ENCODE measurements at regions not wholly inside any gene's neighbourhood (a gene's known extent, or its start where the extent isn't known, plus 50 kb on each side); places are given as distances from the start of the nearest gene placed in this dataset.
"Not testable (repeated sequence)": the region's sequence is repeated elsewhere in the genome, so short reads cannot be mapped to it uniquely, and the experiment has no call there.

DNA sequence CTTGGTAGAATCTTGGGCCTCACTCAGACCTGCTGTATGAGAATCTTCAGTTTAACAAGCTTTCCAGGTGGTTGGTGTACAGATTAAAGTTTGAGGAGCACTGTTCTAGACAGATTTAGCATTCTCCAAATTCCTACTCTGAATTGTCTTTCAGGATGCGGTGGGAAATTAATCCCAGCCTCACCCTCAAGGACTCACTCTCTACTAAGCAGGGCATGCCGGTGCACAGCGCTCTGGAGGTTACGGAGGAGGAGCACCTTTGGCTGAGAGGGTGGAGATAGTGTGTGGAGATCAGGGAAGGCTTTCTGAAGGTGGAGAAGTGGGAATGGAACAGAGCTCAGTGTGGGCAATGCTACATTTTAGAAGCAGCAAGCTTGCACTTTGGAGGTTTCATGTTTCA is 359.2 kb downstream of the LRATD1 start:
- ATAC-seq (no peak), DNase-seq (no peak)
- TF ChIP-seq, protein P1, sequence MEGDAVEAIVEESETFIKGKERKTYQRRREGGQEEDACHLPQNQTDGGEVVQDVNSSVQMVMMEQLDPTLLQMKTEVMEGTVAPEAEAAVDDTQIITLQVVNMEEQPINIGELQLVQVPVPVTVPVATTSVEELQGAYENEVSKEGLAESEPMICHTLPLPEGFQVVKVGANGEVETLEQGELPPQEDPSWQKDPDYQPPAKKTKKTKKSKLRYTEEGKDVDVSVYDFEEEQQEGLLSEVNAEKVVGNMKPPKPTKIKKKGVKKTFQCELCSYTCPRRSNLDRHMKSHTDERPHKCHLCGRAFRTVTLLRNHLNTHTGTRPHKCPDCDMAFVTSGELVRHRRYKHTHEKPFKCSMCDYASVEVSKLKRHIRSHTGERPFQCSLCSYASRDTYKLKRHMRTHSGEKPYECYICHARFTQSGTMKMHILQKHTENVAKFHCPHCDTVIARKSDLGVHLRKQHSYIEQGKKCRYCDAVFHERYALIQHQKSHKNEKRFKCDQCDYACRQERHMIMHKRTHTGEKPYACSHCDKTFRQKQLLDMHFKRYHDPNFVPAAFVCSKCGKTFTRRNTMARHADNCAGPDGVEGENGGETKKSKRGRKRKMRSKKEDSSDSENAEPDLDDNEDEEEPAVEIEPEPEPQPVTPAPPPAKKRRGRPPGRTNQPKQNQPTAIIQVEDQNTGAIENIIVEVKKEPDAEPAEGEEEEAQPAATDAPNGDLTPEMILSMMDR (IDR thresholded peaks at IDR 0.05): no peak
- no peaks in the 10 kb centered on the region for H3K36me3 ChIP-seq (ENCODE audit: low read depth)
- H3K9me3 ChIP-seq: no peaks in the 10 kb centered on the region
- no peaks in the 10 kb centered on the region for H3K4me1 ChIP-seq (ENCODE audit: low read depth)
- intact Hi-C loops (cut with DNase I, micrococcal nuclease): no loop called here
- H3K4me3 ChIP-seq: no peak overlapping the region

DNA sequence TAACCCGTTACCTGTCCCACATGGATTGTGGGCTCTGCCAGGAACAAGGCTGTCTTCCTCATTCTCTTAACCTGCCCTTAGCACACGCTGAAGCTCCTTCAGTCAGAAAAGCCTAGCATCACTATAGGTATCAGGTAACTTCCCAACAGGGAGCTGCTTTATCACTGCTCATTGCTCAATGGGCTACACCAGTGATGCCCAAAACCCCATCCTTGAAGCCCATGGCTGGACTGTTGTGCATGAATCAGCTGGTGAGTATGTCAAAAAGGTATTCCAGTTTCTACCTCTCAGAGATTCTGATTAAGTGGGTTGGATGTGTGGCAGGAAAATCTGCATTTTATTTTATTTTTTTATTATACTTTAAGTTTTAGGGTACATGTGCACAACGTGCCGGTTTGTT is 362.2 kb downstream of the LRATD1 start:
- ATAC-seq: no peak
- TF ChIP-seq, protein P1 (IDR thresholded peaks at IDR 0.05): no peak
- intact Hi-C loops (cut with DNase I, micrococcal nuclease): no loop called here
- H3K9me3 ChIP-seq: no peaks in the 10 kb centered on the region
- H3K4me3 ChIP-seq: no peak overlapping the region
- H3K4me1 ChIP-seq (ENCODE audit: low read depth): no peaks in the 10 kb centered on the region
- H3K36me3 ChIP-seq (ENCODE audit: low read depth): no peaks in the 10 kb centered on the region
- no peak for DNase-seq

DNA sequence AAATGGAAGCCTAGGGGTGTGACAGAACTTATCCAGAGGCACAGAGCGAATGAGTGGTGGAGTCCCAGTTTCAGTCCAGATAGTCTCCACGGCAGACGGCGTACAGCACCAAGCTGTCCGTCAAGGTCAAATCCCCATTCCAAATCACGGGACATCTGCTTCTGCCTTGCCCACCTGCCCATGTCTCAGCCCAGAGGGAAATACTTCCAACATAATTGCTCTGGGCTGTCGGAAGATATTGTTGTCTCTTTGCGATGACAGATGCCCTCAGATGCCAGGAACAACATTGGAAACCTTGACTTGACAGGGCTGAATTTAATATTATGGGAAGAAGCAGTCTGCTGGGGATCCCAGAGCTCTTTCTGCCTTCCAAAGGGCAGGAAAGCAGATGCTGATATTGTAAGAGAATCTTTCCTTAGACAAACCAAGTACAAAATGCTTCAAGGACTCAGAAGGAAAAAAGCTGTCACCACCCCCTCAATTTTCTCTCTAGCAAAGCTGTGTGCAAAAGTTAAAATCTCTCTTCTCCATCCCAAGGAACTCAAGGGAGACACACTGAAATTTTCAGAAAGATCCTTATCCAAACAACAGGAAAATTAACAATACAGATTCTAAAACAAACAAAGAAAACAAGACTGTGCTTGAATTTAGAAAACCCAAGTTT is 364.0 kb downstream of the LRATD1 start:
- no peaks in the 10 kb centered on the region for H3K4me1 ChIP-seq (ENCODE audit: low read depth)
- no peaks in the 10 kb centered on the region for H3K9me3 ChIP-seq
- ATAC-seq (no peak), DNase-seq (no peak)
- intact Hi-C loops (cut with DNase I, micrococcal nuclease): no loop called here
- H3K4me3 ChIP-seq: no peak overlapping the region
- TF ChIP-seq, protein P1 (IDR thresholded peaks at IDR 0.05): no peak
- no peaks in the 10 kb centered on the region for H3K36me3 ChIP-seq (ENCODE audit: low read depth)

DNA sequence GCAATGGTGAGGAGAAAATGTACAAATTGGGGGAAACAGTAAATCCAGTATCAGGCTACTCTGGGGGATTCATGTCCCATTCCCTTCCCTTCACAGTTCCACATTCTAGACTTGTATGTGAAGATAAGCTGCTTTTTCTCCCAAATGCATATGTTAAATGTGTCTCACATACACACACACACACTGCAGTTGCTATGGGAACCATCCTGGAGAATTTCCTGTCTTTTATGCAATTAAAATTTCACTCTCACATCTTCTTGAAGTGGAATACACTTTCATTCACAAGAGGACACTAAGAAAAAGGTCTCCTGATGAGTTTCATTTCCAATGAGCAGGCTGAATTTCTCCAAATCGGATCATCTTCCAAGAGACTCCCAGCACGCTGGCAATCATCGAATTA is 366.0 kb downstream of the LRATD1 start:
- no peaks in the 10 kb centered on the region for H3K36me3 ChIP-seq (ENCODE audit: low read depth)
- intact Hi-C loops (cut with DNase I, micrococcal nuclease): no loop called here
- no peaks in the 10 kb centered on the region for H3K4me1 ChIP-seq (ENCODE audit: low read depth)
- no peak overlapping the region for H3K4me3 ChIP-seq
- DNase-seq (no peak), ATAC-seq (no peak)
- no peaks in the 10 kb centered on the region for H3K9me3 ChIP-seq
- TF ChIP-seq, protein P1 (IDR thresholded peaks at IDR 0.05): no peak

DNA sequence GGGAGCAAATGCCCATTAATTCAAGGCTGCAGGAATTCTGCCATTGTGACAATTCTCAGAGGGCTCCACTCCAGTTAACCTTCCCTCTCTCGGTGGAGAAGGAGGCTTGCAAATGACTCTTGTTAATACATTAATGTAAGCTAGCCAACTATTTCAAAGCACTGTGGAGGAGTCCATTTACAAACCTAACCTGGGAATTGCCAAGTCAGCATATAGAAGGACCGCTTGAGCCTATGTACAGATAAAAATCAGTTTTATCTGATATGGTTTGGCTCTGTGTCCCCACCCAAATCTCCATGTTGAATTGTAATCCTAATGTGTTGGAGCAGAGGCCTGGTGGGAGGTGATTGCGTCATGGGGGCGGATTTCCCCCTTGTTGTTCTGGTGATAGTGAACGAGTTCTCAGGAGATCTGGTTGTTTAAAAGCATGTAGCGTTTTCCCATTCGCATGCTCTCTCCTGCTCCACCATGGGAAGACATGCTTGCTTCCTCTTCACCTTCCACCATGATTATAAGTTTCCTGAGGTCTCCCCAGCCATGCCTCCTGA is 366.7 kb downstream of the LRATD1 start:
- no peak for ATAC-seq
- Histone ChIP-seq H3K9me3 (no peaks in the 10 kb centered on the region), H3K36me3 (ENCODE audit: low read depth) (no peaks in the 10 kb centered on the region), H3K4me3 (no peak overlapping the region), H3K4me1 (ENCODE audit: low read depth) (no peaks in the 10 kb centered on the region)
- intact Hi-C loops (cut with DNase I, micrococcal nuclease): no loop called here
- no peak for DNase-seq
- TF ChIP-seq, protein P1 (IDR thresholded peaks at IDR 0.05): no peak

DNA sequence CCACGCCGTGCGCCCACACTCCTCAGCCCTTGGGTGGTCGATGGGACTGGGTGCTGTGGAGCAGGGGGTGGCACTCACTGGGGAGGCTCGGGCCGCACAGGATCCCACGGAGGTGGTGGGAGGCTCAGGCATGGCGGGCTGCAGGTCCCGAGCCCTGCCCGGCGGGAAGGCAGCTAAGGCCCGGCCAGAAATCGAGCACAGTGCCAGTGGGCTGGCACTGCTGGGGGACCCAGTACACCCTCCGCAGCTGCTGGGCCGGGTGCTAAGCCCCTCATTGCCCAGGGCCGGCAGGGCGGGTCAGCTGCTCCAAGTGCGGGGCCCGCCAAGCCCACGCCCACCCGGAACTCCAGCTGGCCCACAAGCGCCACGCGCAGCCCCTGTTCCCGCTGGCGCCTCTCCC is 370.0 kb downstream of the LRATD1 start:
- H3K9me3 ChIP-seq; ATAC-seq; H3K4me3 ChIP-seq; DNase-seq; H3K36me3 ChIP-seq (ENCODE audit: low read depth); intact Hi-C loops (cut with DNase I, micrococcal nuclease); H3K4me1 ChIP-seq (ENCODE audit: low read depth): not testable (repeated sequence)

Measured in mucosa of descending colon (tissue), 3 donors.